Prostate gland (tissue), 2 donors: ENCODE measurements at regions not wholly inside any gene's neighbourhood (a gene's known extent, or its start where the extent isn't known, plus 50 kb on each side); places are given as distances from the start of the nearest gene placed in this dataset.

Experiments
- CTCF ChIP-seq, 4 experiments: fragments of 200-600 bp in 2 of 4; fragments of 450-650 bp in 2 of 4; sonication (generic) in 2 of 4; IDR thresholded peaks; 1 replicate in 3 of 4; 2 replicates in 1 of 4; pipeline ENCODE4 v1.5.1; 2016 to 2019; ENCODE audit warnings: antibody characterized with exemption in 4 of 4, mild to moderate bottlenecking in 2 of 4, moderate library complexity in 2 of 4
- POLR2A ChIP-seq: fragments of 450-650 bp; IDR thresholded peaks from one replicate; pipeline ENCODE4 v1.6.1; 2016; ENCODE audit warnings: antibody characterized with exemption, mild to moderate bottlenecking
- POLR2AphosphoS5 ChIP-seq: sonication (generic); formaldehyde crosslinking; IDR thresholded peaks from one replicate; pipeline ENCODE4 v1.6.1; 2017; ENCODE audit warnings: antibody characterized with exemption

- TF ChIP-seq CTCF (IDR thresholded peaks at IDR 0.05) (no peak), POLR2A (no peak), POLR2AphosphoS5 (no peak)
Measured at GRCh38 chr16:54480429-54480828, 193.8 kb upstream of the IRX3 start.
